Body of pancreas (tissue), 4 donors: ENCODE measurements at regions not wholly inside any gene's neighbourhood (a gene's known extent, or its start where the extent isn't known, plus 50 kb on each side); places are given as distances from the start of the nearest gene placed in this dataset.

ENCODE experiments used
- ATAC-seq: fragments of 150-250 bp; one replicate; pipeline ENCODE4 v1.9.1; 2016
- DNase-seq, 4 donors: peaks; one replicate each; pipeline ENCODE4 v3.0.0-alpha.2; 2019
- H3K27ac ChIP-seq, 4 donors: fragments of 200-600 bp; sonication (generic); 1 replicate in 3 of 4; 2 replicates in 1 of 4; pipeline versions ENCODE4 v1.5.1 to v1.6.1; 2016 to 2019; ENCODE audit warnings: mild to moderate bottlenecking in 1 of 4, mixed read lengths in 1 of 4, moderate library complexity in 1 of 4
- H3K27me3 ChIP-seq, 2 donors: fragments of 200-600 bp; sonication (generic); one replicate each; pipeline ENCODE4 v1.6.0; 2016; ENCODE audit warnings: mild to moderate bottlenecking in 1 of 2
- H3K36me3 ChIP-seq, 2 donors: fragments of 200-600 bp; sonication (generic); replicated peaks in 1 of 2; 2 replicates each; pipeline ENCODE4 v1.5.1; 2016; ENCODE audit warnings: low read depth in 2 of 2; ENCODE audit not compliant: insufficient read depth in 1 of 2
- H3K4me1 ChIP-seq: fragments of 200-600 bp; sonication (generic); one replicate; pipeline ENCODE4 v1.6.0; 2016
- H3K4me3 ChIP-seq, 2 donors: fragments of 200-600 bp; sonication (generic); 1 replicate in 1 of 2; 2 replicates in 1 of 2; pipeline ENCODE4 v1.5.1; 2016 to 2019
- H3K9me3 ChIP-seq, 3 donors: fragments of 200-600 bp; sonication (generic); 1 replicate in 2 of 3; 2 replicates in 1 of 3; pipeline ENCODE4 v1.5.1; 2016
- POLR2A ChIP-seq, 3 donors: fragments of 450-650 bp; IDR thresholded peaks; one replicate each; pipeline ENCODE4 v1.6.1; 2016; ENCODE audit warnings: antibody characterized with exemption in 3 of 3, mild to moderate bottlenecking in 2 of 3
- WGBS, 2 donors: methylation state at CpG; one replicate each; pipeline ENCODE4 v1.1.5; 2017; 5-methylcytosine and 5-hydroxymethylcytosine counted together
- intact Hi-C: fragments of 100-400 bp; cut with DNase I; formaldehyde crosslinking; loops from one replicate; pipeline ENCODE4 v1.15.1; 2023
- TF ChIP-seq, protein P1 (sequence below), 7 experiments: fragments of 450-650 bp in 4 of 7; fragments of 200-600 bp in 3 of 7; sonication (generic) in 3 of 7; IDR thresholded peaks; one replicate each; pipeline ENCODE4 v1.5.1; 2016 to 2019; ENCODE audit warnings: antibody characterized with exemption in 7 of 7

DNA sequence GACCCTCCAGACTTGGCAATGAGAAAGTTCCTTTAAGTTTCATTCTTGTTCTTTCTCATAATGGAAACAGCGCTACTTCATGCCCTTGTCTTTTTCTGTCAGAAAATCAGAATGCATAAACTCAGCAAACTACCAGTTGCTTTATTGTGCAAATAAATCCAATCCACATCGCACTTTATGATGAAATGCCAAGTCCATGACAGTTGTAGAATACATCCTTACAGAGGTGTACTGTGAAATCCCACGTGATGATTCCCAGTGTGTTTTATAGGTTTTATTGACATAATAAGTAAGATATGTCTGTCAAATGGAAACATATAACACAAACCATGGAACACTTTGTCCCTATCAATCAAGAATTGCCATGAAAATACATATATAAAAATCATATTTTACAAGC is 295.0 kb downstream of the PCDH7 start:
- Histone ChIP-seq H3K4me1 (no peaks in the 10 kb centered on the region), H3K27me3 (no peaks in the 10 kb centered on the region), H3K27ac (no peak overlapping the region), H3K4me3 (no peak overlapping the region), H3K9me3 (no peaks in the 10 kb centered on the region), H3K36me3 (no peaks in the 10 kb centered on the region)
- DNase-seq: no peak
- 63 to 73% methylated on average over 3 of the region's 3 CpGs for WGBS, 2 donors
- ATAC-seq: no peak
- intact Hi-C loops: no loop called here
- no peak for TF ChIP-seq POLR2A (IDR thresholded peaks at IDR 0.05)
- TF ChIP-seq, protein P1, sequence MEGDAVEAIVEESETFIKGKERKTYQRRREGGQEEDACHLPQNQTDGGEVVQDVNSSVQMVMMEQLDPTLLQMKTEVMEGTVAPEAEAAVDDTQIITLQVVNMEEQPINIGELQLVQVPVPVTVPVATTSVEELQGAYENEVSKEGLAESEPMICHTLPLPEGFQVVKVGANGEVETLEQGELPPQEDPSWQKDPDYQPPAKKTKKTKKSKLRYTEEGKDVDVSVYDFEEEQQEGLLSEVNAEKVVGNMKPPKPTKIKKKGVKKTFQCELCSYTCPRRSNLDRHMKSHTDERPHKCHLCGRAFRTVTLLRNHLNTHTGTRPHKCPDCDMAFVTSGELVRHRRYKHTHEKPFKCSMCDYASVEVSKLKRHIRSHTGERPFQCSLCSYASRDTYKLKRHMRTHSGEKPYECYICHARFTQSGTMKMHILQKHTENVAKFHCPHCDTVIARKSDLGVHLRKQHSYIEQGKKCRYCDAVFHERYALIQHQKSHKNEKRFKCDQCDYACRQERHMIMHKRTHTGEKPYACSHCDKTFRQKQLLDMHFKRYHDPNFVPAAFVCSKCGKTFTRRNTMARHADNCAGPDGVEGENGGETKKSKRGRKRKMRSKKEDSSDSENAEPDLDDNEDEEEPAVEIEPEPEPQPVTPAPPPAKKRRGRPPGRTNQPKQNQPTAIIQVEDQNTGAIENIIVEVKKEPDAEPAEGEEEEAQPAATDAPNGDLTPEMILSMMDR (IDR thresholded peaks at IDR 0.05): no peak

DNA sequence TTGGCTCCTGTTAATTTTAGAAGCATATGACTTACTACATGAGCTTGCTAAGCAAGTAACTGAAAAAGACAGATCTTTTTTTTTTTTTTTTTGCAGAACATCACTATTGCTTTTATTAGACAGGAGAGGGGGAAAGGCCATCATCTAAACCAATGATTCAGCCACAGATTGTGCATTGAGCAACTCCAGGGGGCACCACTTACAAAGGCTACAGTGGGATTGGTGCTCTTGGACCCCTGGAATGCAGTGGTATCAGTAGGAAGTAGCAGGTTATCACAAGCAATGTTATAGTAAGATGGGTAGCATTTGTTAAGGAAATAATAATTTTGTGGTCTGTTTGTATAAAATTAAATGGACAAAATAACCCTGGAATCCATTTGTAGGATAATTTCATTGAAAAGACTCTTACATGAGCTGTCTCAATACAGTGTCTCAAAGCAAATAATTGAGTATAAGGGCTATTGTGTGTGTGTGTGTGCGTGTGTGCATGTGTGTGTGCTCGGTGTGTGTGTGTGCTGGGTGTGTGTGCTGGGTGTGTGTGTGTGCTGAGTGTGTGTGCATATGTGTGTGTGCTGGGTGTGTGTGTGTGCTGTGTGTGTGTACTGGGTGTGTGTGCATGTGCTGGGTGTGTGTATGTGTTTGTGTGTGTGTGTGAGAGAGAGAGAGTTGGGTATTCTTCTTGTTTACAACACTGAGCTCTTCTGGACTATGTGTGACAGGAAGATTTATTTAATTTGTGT is 296.3 kb downstream of the PCDH7 start:
- Histone ChIP-seq H3K36me3 (no peaks in the 10 kb centered on the region), H3K4me3 (no peak overlapping the region), H3K4me1 (no peaks in the 10 kb centered on the region), H3K9me3 (no peaks in the 10 kb centered on the region), H3K27me3 (no peaks in the 10 kb centered on the region), H3K27ac (no peak overlapping the region)
- no peak for ATAC-seq
- TF ChIP-seq, protein P1 (IDR thresholded peaks at IDR 0.05): no peak
- no peak for TF ChIP-seq POLR2A (IDR thresholded peaks at IDR 0.05)
- 70 to 79% methylated on average over 2 of the region's 2 CpGs for WGBS, 2 donors
- intact Hi-C loops: no loop called here
- no peak for DNase-seq

DNA sequence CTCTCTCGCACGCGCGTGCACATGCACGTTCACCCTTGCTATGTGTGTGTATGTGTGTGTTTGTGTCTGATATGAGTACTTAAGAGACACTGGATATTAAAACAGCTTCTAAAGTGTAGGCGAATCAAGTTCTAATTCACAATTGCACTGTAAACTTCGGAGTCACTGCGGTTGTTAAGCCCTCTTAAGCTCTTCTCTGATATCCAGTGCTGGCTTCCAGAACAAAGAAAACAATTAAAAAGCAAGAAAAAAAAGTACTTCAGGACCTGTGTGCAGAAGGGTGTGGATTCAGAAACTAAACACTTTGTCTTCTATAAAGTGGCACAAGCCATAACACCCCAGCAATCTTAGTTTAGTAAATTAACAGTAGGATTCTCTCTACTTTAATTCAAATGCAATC is 300.2 kb downstream of the PCDH7 start:
- WGBS, 2 donors: 73 to 86% methylated on average over 8 of the region's 8 CpGs
- H3K4me3 ChIP-seq: no peak overlapping the region
- H3K4me1 ChIP-seq: no peaks in the 10 kb centered on the region
- no peak for DNase-seq
- intact Hi-C loops: no loop called here
- no peaks in the 10 kb centered on the region for H3K27me3 ChIP-seq
- no peak for ATAC-seq
- no peaks in the 10 kb centered on the region for H3K9me3 ChIP-seq
- TF ChIP-seq, protein P1 (IDR thresholded peaks at IDR 0.05): no peak
- TF ChIP-seq POLR2A (IDR thresholded peaks at IDR 0.05): no peak
- H3K27ac ChIP-seq: no peak overlapping the region
- no peaks in the 10 kb centered on the region for H3K36me3 ChIP-seq

DNA sequence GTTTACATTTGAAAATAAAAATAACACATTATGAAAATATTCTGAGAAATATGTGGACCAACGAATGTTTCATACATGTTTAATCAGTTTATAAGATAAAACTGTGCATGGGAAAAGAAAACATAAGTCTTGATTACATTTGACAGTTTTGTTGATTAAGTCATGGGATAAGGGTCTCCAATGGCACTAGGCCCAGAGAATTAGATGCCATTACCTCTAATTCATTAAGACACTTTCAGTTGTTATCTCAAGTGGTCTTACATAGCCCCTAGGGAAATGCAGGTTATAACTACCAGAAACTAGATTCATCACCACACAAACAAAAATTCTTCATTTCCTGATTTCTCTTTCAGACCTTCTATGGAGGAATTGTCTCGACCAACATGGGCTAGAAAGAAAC is 300.8 kb downstream of the PCDH7 start:
- Histone ChIP-seq H3K36me3 (no peaks in the 10 kb centered on the region), H3K27ac (no peak overlapping the region), H3K4me3 (no peak overlapping the region), H3K27me3 (no peaks in the 10 kb centered on the region), H3K4me1 (no peaks in the 10 kb centered on the region), H3K9me3 (no peaks in the 10 kb centered on the region)
- ATAC-seq: no peak
- WGBS, 2 donors: 38 to 50% methylated on average over 2 of the region's 2 CpGs
- no peak for DNase-seq
- no peak for TF ChIP-seq POLR2A (IDR thresholded peaks at IDR 0.05)
- TF ChIP-seq, protein P1 (IDR thresholded peaks at IDR 0.05): no peak
- intact Hi-C loops: no loop called here

DNA sequence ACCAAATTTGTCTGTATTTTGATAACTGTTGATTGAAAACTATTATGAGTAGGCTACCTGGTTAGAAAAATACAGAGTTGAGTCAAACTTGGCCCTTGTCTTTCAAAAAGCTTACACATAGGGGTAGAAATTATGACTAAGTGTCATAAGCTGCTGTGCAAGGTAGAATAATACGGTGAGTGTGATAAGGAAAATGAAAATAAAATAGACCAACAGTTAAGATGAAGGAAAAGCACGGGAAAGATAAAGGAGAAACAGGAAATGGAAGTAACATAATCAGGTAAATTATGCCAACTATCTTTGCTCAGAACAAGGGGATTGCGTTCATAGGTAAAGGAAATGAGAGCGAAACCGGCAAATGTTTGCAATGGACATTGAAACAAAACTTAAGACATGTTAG is 302.5 kb downstream of the PCDH7 start:
- TF ChIP-seq, protein P1 (IDR thresholded peaks at IDR 0.05): no peak
- no peak for TF ChIP-seq POLR2A (IDR thresholded peaks at IDR 0.05)
- ATAC-seq (no peak), DNase-seq (no peak)
- H3K4me3 ChIP-seq: no peak overlapping the region
- no peaks in the 10 kb centered on the region for H3K4me1 ChIP-seq
- H3K27ac ChIP-seq: no peak overlapping the region
- H3K27me3 ChIP-seq: no peaks in the 10 kb centered on the region
- WGBS, 2 donors: 65 to 74% methylated on average over 5 of the region's 5 CpGs
- intact Hi-C loops: no loop called here
- H3K36me3 ChIP-seq: no peaks in the 10 kb centered on the region
- no peaks in the 10 kb centered on the region for H3K9me3 ChIP-seq
